HEK293 (cell line): ENCODE measurements at regions not wholly inside any gene's neighbourhood (a gene's known extent, or its start where the extent isn't known, plus 50 kb on each side); places are given as distances from the start of the nearest gene placed in this dataset.
"Not testable (repeated sequence)": the region's sequence is repeated elsewhere in the genome, so short reads cannot be mapped to it uniquely, and the experiment has no call there.

Source experiments
- CTCF ChIA-PET: fragments of 350-600 bp; formaldehyde crosslinking; extraction: SDS; loops from one replicate; lab custom pipeline; 2021; ENCODE audit warnings: antibody characterized with exemption; lab: Yijun Ruan, JAX
- POLR2A ChIA-PET: fragments of 300-600 bp; formaldehyde crosslinking; extraction: SDS; loops from one replicate; lab custom pipeline; 2020; ENCODE audit warnings: antibody characterized with exemption, inconsistent platforms; lab: Yijun Ruan, JAX
- H3K27ac ChIP-seq: fragments of 200-500 bp; sonication (Bioruptor generic); 2 replicates; pipeline ENCODE4 v1.5.1; 2014; ENCODE audit warnings: low read depth, low read length, control low read depth, inconsistent platforms; ENCODE audit errors: extremely low read depth
- H3K36me3 ChIP-seq, 2 experiments: fragments of 200-500 bp in 1 of 2; sonication (Bioruptor generic) in 1 of 2; 1 replicate in 1 of 2; 2 replicates in 1 of 2; pipeline ENCODE4 v1.5.1; 2014 to 2017; ENCODE audit warnings: inconsistent platforms in 2 of 2, low read length in 2 of 2; ENCODE audit not compliant: control insufficient read depth in 2 of 2, insufficient read depth in 1 of 2
- H3K4me1 ChIP-seq: fragments of 200-500 bp; sonication (Bioruptor generic); 2 replicates; pipeline ENCODE4 v1.5.1; 2014; ENCODE audit warnings: mild to moderate bottlenecking, low read length, inconsistent platforms; ENCODE audit not compliant: control insufficient read depth, insufficient read depth
- H3K4me3 ChIP-seq: 2 replicates; pipeline ENCODE4 v1.5.1; 2011; ENCODE audit warnings: low read depth, mild to moderate bottlenecking, control low read depth, low read length, moderate library complexity
- H3K9me3 ChIP-seq: fragments of 200-500 bp; sonication (Bioruptor generic); 2 replicates; pipeline ENCODE4 v1.5.1; 2014; ENCODE audit warnings: low read depth, low read length, inconsistent platforms; ENCODE audit not compliant: control insufficient read depth, insufficient read depth
- IKZF3 ChIP-seq: fragments of 450-650 bp; IDR thresholded peaks from 2 replicates; pipeline ENCODE4 v1.5.0; 2018; ENCODE audit warnings: missing biosample characterization, mild to moderate bottlenecking, missing genetic modification characterization, moderate library complexity
- KLF8 ChIP-seq: fragments of 450-650 bp; formaldehyde crosslinking; IDR thresholded peaks from 2 replicates; pipeline ENCODE4 v1.5.1; 2016; ENCODE audit warnings: missing biosample characterization, missing genetic modification characterization
- KLF9 ChIP-seq: fragments of 450-650 bp; formaldehyde crosslinking; IDR thresholded peaks from 2 replicates; pipeline ENCODE4 v1.5.1; 2016; ENCODE audit warnings: missing biosample characterization, missing genetic modification characterization, low read depth
- PRDM1 ChIP-seq: fragments of 450-650 bp; formaldehyde crosslinking; IDR thresholded peaks from 2 replicates; pipeline ENCODE4; 2016; ENCODE audit warnings: missing biosample characterization, missing genetic modification characterization
- ZBTB11 ChIP-seq: fragments of 450-650 bp; formaldehyde crosslinking; conservative IDR thresholded peaks from 2 replicates; pipeline ENCODE4 v1.5.1; 2016; ENCODE audit warnings: low read depth, missing biosample characterization, missing genetic modification characterization
- ZBTB17 ChIP-seq: fragments of 450-650 bp; formaldehyde crosslinking; IDR thresholded peaks from 2 replicates; pipeline ENCODE4 v1.5.1; 2016; ENCODE audit warnings: missing biosample characterization, missing genetic modification characterization
- ZNF132 ChIP-seq: fragments of 450-650 bp; formaldehyde crosslinking; IDR thresholded peaks from 2 replicates; pipeline ENCODE4 v1.5.1; 2017; ENCODE audit warnings: missing biosample characterization, missing genetic modification characterization, borderline replicate concordance
- ZNF202 ChIP-seq: fragments of 450-650 bp; formaldehyde crosslinking; IDR thresholded peaks from 2 replicates; pipeline ENCODE4 v1.5.1; 2016; ENCODE audit warnings: missing biosample characterization, missing genetic modification characterization, borderline replicate concordance
- ZNF391 ChIP-seq: fragments of 450-650 bp; formaldehyde crosslinking; IDR thresholded peaks from 2 replicates; pipeline ENCODE4 v1.5.1; 2016; ENCODE audit warnings: low read depth, missing biosample characterization, missing genetic modification characterization, borderline replicate concordance
- ZNF48 ChIP-seq: fragments of 450-650 bp; formaldehyde crosslinking; IDR thresholded peaks from 2 replicates; pipeline ENCODE4 v1.5.1; 2016; ENCODE audit warnings: missing biosample characterization, missing genetic modification characterization
- ZNF513 ChIP-seq: fragments of 450-650 bp; IDR thresholded peaks from 2 replicates; pipeline ENCODE4 v1.5.1; 2018; ENCODE audit warnings: missing biosample characterization, missing genetic modification characterization
- ZNF561 ChIP-seq: fragments of 450-650 bp; IDR thresholded peaks from 2 replicates; pipeline ENCODE4 v1.5.1; 2018; ENCODE audit warnings: missing biosample characterization, missing genetic modification characterization, borderline replicate concordance
- ZNF600 ChIP-seq: fragments of 450-650 bp; formaldehyde crosslinking; IDR thresholded peaks from 2 replicates; pipeline ENCODE4 v1.5.1; 2016; ENCODE audit warnings: missing biosample characterization, missing genetic modification characterization
- ZNF623 ChIP-seq: fragments of 450-650 bp; formaldehyde crosslinking; IDR thresholded peaks from 2 replicates; pipeline ENCODE4 v1.5.1; 2016; ENCODE audit warnings: missing biosample characterization, missing genetic modification characterization
- ZNF677 ChIP-seq: fragments of 450-650 bp; IDR thresholded peaks from 2 replicates; pipeline ENCODE4 v1.5.0; 2018; ENCODE audit warnings: missing biosample characterization, mild to moderate bottlenecking, missing genetic modification characterization, moderate library complexity
- ZNF768 ChIP-seq: fragments of 450-650 bp; formaldehyde crosslinking; IDR thresholded peaks from 2 replicates; pipeline ENCODE4 v1.5.1; 2018; ENCODE audit warnings: missing biosample characterization, mild to moderate bottlenecking, missing genetic modification characterization
- TF ChIP-seq, protein P1 (sequence below): fragments of 450-650 bp; formaldehyde crosslinking; IDR thresholded peaks from 2 replicates; pipeline ENCODE4 v1.5.1; 2016; ENCODE audit warnings: missing biosample characterization, missing genetic modification characterization

DNA sequence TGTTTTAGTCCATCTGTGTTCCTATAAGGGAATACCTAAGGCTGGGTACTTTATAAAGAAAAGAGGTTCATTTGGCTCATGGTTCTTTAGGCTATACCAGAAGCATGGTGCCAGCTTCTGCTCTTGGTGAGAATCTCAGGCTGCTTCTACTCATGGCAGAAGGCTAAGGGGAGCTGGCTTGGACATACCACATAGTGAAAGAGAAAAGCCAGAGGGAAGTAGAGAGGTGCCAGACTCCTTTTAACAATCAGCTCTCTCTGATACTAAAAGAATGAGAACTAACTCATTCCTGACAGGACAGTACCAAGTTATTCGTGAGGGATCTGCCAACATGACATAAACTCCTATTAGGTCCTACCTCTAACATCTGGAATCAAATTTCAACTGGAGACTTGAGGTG lies 1250.2 kb upstream of the CNTN5 start:
- CTCF ChIA-PET = no interaction called here

GRCh38 chr11:97772705-97773104 lies 1248.0 kb upstream of the CNTN5 start:
- no peak for TF ChIP-seq ZNF600 (tag by site-specific recombination)
- TF ChIP-seq PRDM1 (tag by site-specific recombination) = no peak
- no peak for TF ChIP-seq ZNF132 (tag by site-specific recombination)
- TF ChIP-seq ZNF623 (tag by site-specific recombination) = no peak
- no peak for TF ChIP-seq IKZF3 (tag by site-specific recombination)
- TF ChIP-seq ZNF677 = no peak
- TF ChIP-seq ZNF561 (tag by site-specific recombination) = no peak
- TF ChIP-seq ZNF202 (tag by site-specific recombination) = no peak
- TF ChIP-seq, protein P1, sequence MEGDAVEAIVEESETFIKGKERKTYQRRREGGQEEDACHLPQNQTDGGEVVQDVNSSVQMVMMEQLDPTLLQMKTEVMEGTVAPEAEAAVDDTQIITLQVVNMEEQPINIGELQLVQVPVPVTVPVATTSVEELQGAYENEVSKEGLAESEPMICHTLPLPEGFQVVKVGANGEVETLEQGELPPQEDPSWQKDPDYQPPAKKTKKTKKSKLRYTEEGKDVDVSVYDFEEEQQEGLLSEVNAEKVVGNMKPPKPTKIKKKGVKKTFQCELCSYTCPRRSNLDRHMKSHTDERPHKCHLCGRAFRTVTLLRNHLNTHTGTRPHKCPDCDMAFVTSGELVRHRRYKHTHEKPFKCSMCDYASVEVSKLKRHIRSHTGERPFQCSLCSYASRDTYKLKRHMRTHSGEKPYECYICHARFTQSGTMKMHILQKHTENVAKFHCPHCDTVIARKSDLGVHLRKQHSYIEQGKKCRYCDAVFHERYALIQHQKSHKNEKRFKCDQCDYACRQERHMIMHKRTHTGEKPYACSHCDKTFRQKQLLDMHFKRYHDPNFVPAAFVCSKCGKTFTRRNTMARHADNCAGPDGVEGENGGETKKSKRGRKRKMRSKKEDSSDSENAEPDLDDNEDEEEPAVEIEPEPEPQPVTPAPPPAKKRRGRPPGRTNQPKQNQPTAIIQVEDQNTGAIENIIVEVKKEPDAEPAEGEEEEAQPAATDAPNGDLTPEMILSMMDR (tag by site-specific recombination) = no peak
- no peak for TF ChIP-seq ZNF513 (tag by site-specific recombination)
- TF ChIP-seq ZBTB17 (tag by site-specific recombination) = no peak
- TF ChIP-seq ZNF768 (tag by site-specific recombination) = no peak
- no peak for TF ChIP-seq KLF9
- TF ChIP-seq ZNF391 = no peak
- TF ChIP-seq ZNF48 = no peak
- ChIA-PET CTCF (no interaction called here), POLR2A (no interaction called here)

More for the DNA sequence above, 1250.2 kb upstream of the CNTN5 start:
- POLR2A ChIA-PET = no interaction called here
- Histone ChIP-seq H3K9me3 (no peaks in the 10 kb centered on the region), H3K4me1 (no peaks in the 10 kb centered on the region), H3K36me3 (no peaks in the 10 kb centered on the region), H3K27ac (no peak overlapping the region), H3K4me3 (no peak overlapping the region)
- TF ChIP-seq KLF8 (tag by site-specific recombination) (no peak), ZBTB11 (tag by site-specific recombination) (no peak)

DNA sequence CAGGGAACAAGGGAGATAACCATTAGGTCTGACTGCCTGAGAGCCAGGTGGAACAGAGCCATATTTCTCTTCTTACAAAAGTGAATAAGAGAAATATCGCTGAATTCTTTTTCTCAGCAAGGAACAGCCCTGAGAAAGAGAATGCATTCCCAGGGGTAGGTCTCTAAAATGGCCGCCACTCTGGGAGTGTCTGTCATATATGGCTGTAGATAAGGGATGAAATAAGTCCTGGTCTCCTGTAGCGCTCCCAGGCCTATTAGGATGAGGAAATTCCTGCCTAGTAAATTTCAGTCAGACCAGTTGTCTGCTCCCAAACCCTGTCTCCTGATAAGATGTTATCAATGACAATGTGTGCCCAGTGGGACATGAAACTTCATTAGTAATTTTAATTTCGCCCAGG lies 1236.4 kb upstream of the CNTN5 start:
- CTCF ChIA-PET, H3K27ac ChIP-seq, H3K36me3 ChIP-seq, H3K4me1 ChIP-seq, H3K9me3 ChIP-seq, H3K4me3 ChIP-seq, POLR2A ChIA-PET: not testable (repeated sequence)

More at GRCh38 chr11:97772705-97773104, 1248.0 kb upstream of the CNTN5 start:
- no peaks in the 10 kb centered on the region for H3K36me3 ChIP-seq
- H3K9me3 ChIP-seq = no peaks in the 10 kb centered on the region
- no peak overlapping the region for H3K4me3 ChIP-seq
- no peaks in the 10 kb centered on the region for H3K4me1 ChIP-seq
- no peak overlapping the region for H3K27ac ChIP-seq
